Cardiac muscle cell (in vitro differentiated cells and primary cell): ENCODE measurements at regions not wholly inside any gene's neighbourhood (a gene's known extent, or its start where the extent isn't known, plus 50 kb on each side); places are given as distances from the start of the nearest gene placed in this dataset.

ENCODE experiments used
- DNase-seq, 2 donors: peaks; one replicate each; pipeline versions ENCODE4 v3.0.0 to v3.0.0-alpha.2; 2010 to 2017; ENCODE audit warnings: low read depth in 1 of 2, low spot score in 1 of 2
- H3K27ac ChIP-seq: fragments of 200-600 bp; sonication (generic); 2 replicates; pipeline ENCODE4 v1.5.1; 2016
- H3K27me3 ChIP-seq: fragments of 200-600 bp; sonication (generic); 2 replicates; pipeline ENCODE4 v1.6.0; 2016; ENCODE audit warnings: control low read depth
- H3K36me3 ChIP-seq: fragments of 200-600 bp; sonication (generic); 2 replicates; pipeline ENCODE4 v1.5.1; 2016; ENCODE audit warnings: control low read depth
- H3K4me1 ChIP-seq: fragments of 200-600 bp; sonication (generic); 2 replicates; pipeline ENCODE4 v1.8.1; 2017; ENCODE audit warnings: low read depth, mild to moderate bottlenecking, mixed run types
- H3K4me3 ChIP-seq: fragments of 200-600 bp; sonication (generic); 2 replicates; pipeline ENCODE4 v1.5.1; 2016; ENCODE audit warnings: mild to moderate bottlenecking
- H3K9me3 ChIP-seq: fragments of 200-600 bp; sonication (generic); 2 replicates; pipeline ENCODE4 v1.5.1; 2017; ENCODE audit warnings: low read depth, mild to moderate bottlenecking, control low read depth
- TF ChIP-seq, protein P1 (sequence below): IDR thresholded peaks from 2 replicates; pipeline ENCODE4 v1.5.1; 2012; ENCODE audit warnings: low read depth, mild to moderate bottlenecking, low read length

DNA sequence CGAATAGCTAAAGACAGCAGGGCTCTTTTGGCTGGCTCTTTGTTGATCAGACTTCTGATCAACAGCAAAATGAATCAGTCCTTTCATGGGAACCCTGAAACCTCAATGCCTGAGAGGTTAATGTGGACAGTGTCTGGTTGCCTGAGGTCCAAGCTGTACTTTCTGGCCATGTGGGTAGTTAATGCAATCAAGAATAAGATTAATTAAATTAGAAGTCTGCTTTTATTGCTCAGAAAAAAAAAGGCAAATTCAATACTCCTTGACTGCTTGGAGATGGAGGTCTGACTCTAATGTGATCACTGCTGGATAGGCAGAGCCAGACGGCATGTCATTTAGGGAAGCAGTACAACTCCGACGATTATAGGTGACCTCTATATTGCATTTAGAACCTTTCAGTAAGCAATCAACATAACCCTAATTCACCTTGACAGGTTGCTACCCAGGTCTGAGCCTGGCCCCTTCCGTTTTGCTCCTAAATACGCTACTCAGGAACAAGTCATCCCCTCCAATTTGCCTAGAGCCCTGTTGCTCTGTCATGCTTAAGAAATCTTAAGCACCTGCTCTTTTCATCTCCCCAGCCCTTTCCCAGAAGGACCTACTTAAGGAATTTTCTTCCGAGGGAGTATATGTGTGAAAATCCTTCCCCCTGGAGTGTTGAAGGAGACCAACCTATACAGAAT lies 370.0 kb upstream of the SPTLC3 start:
- no peak overlapping the region for H3K4me3 ChIP-seq
- no peaks in the 10 kb centered on the region for H3K27me3 ChIP-seq
- DNase-seq = no peak
- no peaks in the 10 kb centered on the region for H3K4me1 ChIP-seq
- TF ChIP-seq, protein P1, sequence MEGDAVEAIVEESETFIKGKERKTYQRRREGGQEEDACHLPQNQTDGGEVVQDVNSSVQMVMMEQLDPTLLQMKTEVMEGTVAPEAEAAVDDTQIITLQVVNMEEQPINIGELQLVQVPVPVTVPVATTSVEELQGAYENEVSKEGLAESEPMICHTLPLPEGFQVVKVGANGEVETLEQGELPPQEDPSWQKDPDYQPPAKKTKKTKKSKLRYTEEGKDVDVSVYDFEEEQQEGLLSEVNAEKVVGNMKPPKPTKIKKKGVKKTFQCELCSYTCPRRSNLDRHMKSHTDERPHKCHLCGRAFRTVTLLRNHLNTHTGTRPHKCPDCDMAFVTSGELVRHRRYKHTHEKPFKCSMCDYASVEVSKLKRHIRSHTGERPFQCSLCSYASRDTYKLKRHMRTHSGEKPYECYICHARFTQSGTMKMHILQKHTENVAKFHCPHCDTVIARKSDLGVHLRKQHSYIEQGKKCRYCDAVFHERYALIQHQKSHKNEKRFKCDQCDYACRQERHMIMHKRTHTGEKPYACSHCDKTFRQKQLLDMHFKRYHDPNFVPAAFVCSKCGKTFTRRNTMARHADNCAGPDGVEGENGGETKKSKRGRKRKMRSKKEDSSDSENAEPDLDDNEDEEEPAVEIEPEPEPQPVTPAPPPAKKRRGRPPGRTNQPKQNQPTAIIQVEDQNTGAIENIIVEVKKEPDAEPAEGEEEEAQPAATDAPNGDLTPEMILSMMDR = no peak
- no peak overlapping the region for H3K27ac ChIP-seq
- no peaks in the 10 kb centered on the region for H3K9me3 ChIP-seq
- H3K36me3 ChIP-seq = no peaks in the 10 kb centered on the region

DNA sequence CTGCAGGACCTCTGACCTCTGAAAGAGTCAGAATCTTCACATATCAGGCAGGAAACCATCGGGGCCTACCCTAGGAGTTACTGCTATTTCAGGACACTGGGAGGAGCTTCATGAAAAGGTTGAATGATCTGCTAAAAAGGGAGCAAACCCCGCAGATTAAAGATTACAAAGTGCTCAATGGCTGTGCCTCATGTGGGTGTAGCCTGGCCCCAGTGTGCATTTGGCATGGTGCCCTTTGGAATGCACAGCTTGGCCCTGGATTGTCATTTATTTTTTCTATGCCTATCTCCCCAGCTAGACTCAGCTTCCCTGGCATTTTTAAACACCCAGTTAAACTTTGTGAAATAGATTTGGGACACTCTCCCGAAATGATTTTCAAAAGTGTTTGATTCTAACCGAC lies 368.5 kb upstream of the SPTLC3 start:
- no peaks in the 10 kb centered on the region for H3K9me3 ChIP-seq
- H3K4me1 ChIP-seq = no peaks in the 10 kb centered on the region
- H3K27ac ChIP-seq = no peak overlapping the region
- no peak for DNase-seq
- H3K36me3 ChIP-seq = no peaks in the 10 kb centered on the region
- TF ChIP-seq, protein P1 = no peak
- no peaks in the 10 kb centered on the region for H3K27me3 ChIP-seq
- no peak overlapping the region for H3K4me3 ChIP-seq

DNA sequence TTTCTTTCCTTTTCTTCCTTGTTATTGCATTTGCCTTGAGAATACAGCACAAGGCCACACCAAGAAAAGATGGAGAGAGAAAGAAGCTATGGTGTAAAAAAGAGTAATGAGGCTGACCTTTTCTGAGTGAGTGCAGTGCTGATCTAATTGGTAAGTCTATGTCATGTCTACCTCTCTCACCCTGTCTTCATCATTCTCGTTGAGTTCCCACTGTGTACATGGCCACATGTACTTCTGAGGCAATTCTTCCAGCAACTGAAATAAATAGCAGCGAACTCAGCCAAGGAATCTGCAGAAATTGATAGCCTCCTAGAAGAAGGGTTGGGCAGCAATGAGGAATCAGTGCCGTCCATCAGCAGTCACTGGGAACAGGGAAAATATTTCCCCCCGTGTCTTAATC lies 367.2 kb upstream of the SPTLC3 start:
- Histone ChIP-seq H3K9me3 (no peaks in the 10 kb centered on the region), H3K27me3 (no peaks in the 10 kb centered on the region), H3K36me3 (no peaks in the 10 kb centered on the region), H3K4me1 (no peaks in the 10 kb centered on the region), H3K27ac (no peak overlapping the region), H3K4me3 (no peak overlapping the region)
- TF ChIP-seq, protein P1 = no peak
- no peak for DNase-seq

DNA sequence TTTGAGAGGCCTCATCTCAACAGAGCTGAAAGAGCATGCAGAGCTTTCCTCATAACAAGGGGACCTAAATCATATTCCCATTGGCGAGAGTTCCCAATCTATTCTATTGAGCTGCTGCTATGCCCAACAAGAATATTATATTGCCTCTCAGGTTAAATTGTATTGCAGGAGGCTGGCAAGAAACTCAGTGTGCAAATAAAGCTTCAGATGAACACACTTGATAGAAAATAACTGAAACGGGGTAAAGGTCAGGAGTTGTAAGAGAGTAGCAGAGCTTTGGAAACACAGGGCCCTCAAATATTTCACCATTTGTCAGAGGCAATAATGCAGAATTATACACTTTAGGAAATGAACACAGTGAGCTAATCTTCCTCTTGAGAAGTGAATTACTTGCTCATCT lies 364.3 kb upstream of the SPTLC3 start:
- H3K4me1 ChIP-seq = no peaks in the 10 kb centered on the region
- DNase-seq = no peak
- H3K27ac ChIP-seq = no peak overlapping the region
- H3K9me3 ChIP-seq = no peaks in the 10 kb centered on the region
- H3K36me3 ChIP-seq = no peaks in the 10 kb centered on the region
- TF ChIP-seq, protein P1 = no peak
- H3K27me3 ChIP-seq = no peaks in the 10 kb centered on the region
- H3K4me3 ChIP-seq = no peak overlapping the region

DNA sequence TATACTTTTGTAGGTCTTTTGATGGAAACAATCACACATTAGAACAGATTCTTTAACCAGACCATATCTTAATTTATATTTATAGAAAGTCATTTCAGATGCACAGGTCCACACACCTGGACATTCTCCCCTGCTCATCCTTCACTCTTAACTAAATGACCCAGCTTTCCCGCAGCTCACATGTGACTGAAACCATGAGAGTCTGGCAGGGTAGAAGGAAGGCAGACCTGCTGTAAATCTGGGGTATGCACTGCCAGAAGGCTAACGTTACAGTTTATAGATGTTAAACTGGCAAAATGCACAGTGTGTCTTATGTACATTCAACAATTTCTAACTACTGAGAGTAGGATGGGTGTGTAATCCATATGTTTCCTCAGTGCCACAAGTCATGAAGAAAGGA lies 359.5 kb upstream of the SPTLC3 start:
- TF ChIP-seq, protein P1 = no peak
- Histone ChIP-seq H3K36me3 (no peaks in the 10 kb centered on the region), H3K27me3 (no peaks in the 10 kb centered on the region), H3K4me3 (no peak overlapping the region), H3K27ac (no peak overlapping the region), H3K4me1 (no peaks in the 10 kb centered on the region), H3K9me3 (no peaks in the 10 kb centered on the region)
- no peak for DNase-seq
